Testis (tissue), 2 donors: ENCODE measurements at regions not wholly inside any gene's neighbourhood (a gene's known extent, or its start where the extent isn't known, plus 50 kb on each side); places are given as distances from the start of the nearest gene placed in this dataset.

Source experiments
- CTCF ChIP-seq, 3 experiments: fragments of 450-650 bp in 2 of 3; fragments of 200-600 bp in 1 of 3; sonication (generic) in 1 of 3; IDR thresholded peaks; one replicate each; pipeline ENCODE4 v1.5.1; 2016 to 2019; ENCODE audit warnings: antibody characterized with exemption in 3 of 3, mild to moderate bottlenecking in 2 of 3, moderate library complexity in 1 of 3
- POLR2A ChIP-seq: fragments of 450-650 bp; IDR thresholded peaks from one replicate; pipeline ENCODE4 v1.6.1; 2017; ENCODE audit warnings: antibody characterized with exemption, mild to moderate bottlenecking, moderate library complexity

- TF ChIP-seq CTCF (IDR thresholded peaks at IDR 0.05) (no peak), POLR2A (no peak)
These were observed 707.2 kb upstream of the CELF2 start for GRCh38 chr10:10310498-10310897.
